RWPE1 (cell line): ENCODE measurements at regions not wholly inside any gene's neighbourhood (a gene's known extent, or its start where the extent isn't known, plus 50 kb on each side); places are given as distances from the start of the nearest gene placed in this dataset.
"Not testable (repeated sequence)": the region's sequence is repeated elsewhere in the genome, so short reads cannot be mapped to it uniquely, and the experiment has no call there.

Source experiments
- CTCF ChIA-PET: fragments of 350-600 bp; sonication (Branson Sonifier 250); formaldehyde crosslinking; extraction: SDS; loops from one replicate; lab custom pipeline; 2021; lab: Yijun Ruan, JAX
- POLR2A ChIA-PET: fragments of 400-600 bp; formaldehyde crosslinking; extraction: SDS; loops from one replicate; lab custom pipeline; 2020; ENCODE audit warnings: antibody characterized with exemption; ENCODE audit not compliant: low non-redundant PET; lab: Yijun Ruan, JAX
- DNase-seq: peaks from one replicate; pipeline ENCODE4 v3.0.0; 2012; ENCODE audit warnings: low spot score
- H3K27ac ChIP-seq: fragments of 450-650 bp; 2 replicates; pipeline ENCODE4 v1.5.1; 2017
- CTCF ChIP-seq: fragments of 450-650 bp; conservative IDR thresholded peaks from 2 replicates; pipeline ENCODE4 v1.5.1; 2017; ENCODE audit warnings: low read depth, mild to moderate bottlenecking

GRCh38 chr10:5291501-5292195, 73.1 kb upstream of the UCN3 start:
- POLR2A ChIA-PET, result no interaction called here
- peak overlapping the region; percentile 98 for H3K27ac ChIP-seq
- no peak for TF ChIP-seq CTCF
- DNase-seq, result peak; percentile 89
- CTCF ChIA-PET, result no interaction called here

GRCh38 chr10:5292196-5292735, 72.5 kb upstream of the UCN3 start:
- no peak for TF ChIP-seq CTCF
- ChIA-PET POLR2A (no interaction called here), CTCF (no interaction called here)
- peak overlapping the region; percentile 98 for H3K27ac ChIP-seq
- no peak for DNase-seq

GRCh38 chr10:5292970-5293369, 71.8 kb upstream of the UCN3 start:
- peak overlapping the region; percentile 98 for H3K27ac ChIP-seq
- POLR2A ChIA-PET, CTCF ChIA-PET, DNase-seq: not testable (repeated sequence)

GRCh38 chr10:5293691-5294550, 70.8 kb upstream of the UCN3 start:
- H3K27ac ChIP-seq, result peak overlapping the region; percentile 50
- ChIA-PET CTCF (interaction anchor here (0.6 kb wide), 1 partner anchor 49 kb away, joined by 3 read pairs; no protein-coding TSS in a partner anchor), POLR2A (no interaction called here)
- peak; percentile 25 for DNase-seq
- no peak for TF ChIP-seq CTCF

GRCh38 chr10:5297466-5297865, 67.3 kb upstream of the UCN3 start:
- peak; percentile 10 for DNase-seq
- CTCF ChIA-PET, result no interaction called here
- TF ChIP-seq CTCF, result no peak
- H3K27ac ChIP-seq, result peak overlapping the region; percentile 71
- POLR2A ChIA-PET, result no interaction called here

GRCh38 chr10:5297996-5298395, 66.8 kb upstream of the UCN3 start:
- CTCF ChIA-PET, result no interaction called here
- no peak for DNase-seq
- peak overlapping the region; percentile 71 for H3K27ac ChIP-seq
- POLR2A ChIA-PET, result no interaction called here
- no peak for TF ChIP-seq CTCF

GRCh38 chr10:5299950-5300349, 64.8 kb upstream of the UCN3 start:
- no peak for TF ChIP-seq CTCF
- no peak for DNase-seq
- POLR2A ChIA-PET, result no interaction called here
- CTCF ChIA-PET, result interaction anchor here (0.7 kb wide), 1 partner anchor 460 kb away, joined by 6 read pairs; no protein-coding TSS in a partner anchor
- H3K27ac ChIP-seq, result no peak overlapping the region
